ENCODE measurements at regions not wholly inside any gene's neighbourhood (a gene's known extent, or its start where the extent isn't known, plus 50 kb on each side); places are given as distances from the start of the nearest gene placed in this dataset.

GRCh38 chr15:61750271-61751084 lies 309.8 kb downstream of the VPS13C start:
- no peak overlapping the region for H3K4me3 ChIP-seq (ENCODE audit: low read depth, low read length)
- H3K27me3 ChIP-seq (ENCODE audit: control insufficient read depth, insufficient read depth, low read length): peaks cover 10% of the 10 kb centered on the region
- DNase-seq (ENCODE audit: low read depth): no peak
- H3K36me3 ChIP-seq (ENCODE audit: control insufficient read depth, insufficient read depth, low read length): no peaks in the 10 kb centered on the region
- no peak for TF ChIP-seq CTCF (IDR thresholded peaks at IDR 0.05; ENCODE audit: insufficient read depth, low read length, poor library complexity, severe bottlenecking)

GRCh38 chr15:61749169-61749568 lies 311.1 kb downstream of the VPS13C start:
- H3K4me3 ChIP-seq (ENCODE audit: low read depth, low read length): no peak overlapping the region
- DNase-seq (ENCODE audit: low read depth): no peak
- TF ChIP-seq CTCF (IDR thresholded peaks at IDR 0.05; ENCODE audit: insufficient read depth, low read length, poor library complexity, severe bottlenecking): no peak
- H3K27me3 ChIP-seq (ENCODE audit: control insufficient read depth, insufficient read depth, low read length): peaks cover 10% of the 10 kb centered on the region
- no peaks in the 10 kb centered on the region for H3K36me3 ChIP-seq (ENCODE audit: control insufficient read depth, insufficient read depth, low read length)

DNA sequence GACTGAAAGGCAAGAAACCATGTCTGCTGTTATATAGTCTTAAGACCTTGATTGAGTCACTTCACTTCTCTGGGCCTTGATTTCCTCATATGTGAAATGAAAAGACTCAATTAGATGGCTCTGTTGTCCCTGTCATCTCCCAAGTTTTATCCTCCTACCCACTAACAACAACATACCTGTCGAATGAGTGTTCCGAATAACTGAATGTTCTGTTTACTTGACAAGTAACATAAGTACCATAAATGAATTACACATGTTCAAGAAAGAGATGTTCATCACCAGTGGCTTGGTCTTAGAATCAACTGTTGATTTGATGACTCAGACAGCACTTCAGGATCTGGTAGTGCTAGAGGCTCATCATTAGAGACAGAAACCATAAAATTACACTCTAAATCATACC lies 311.7 kb downstream of the VPS13C start:
- no peak for TF ChIP-seq CTCF (IDR thresholded peaks at IDR 0.05; ENCODE audit: insufficient read depth, low read length, poor library complexity, severe bottlenecking)
- Histone ChIP-seq H3K27me3 (ENCODE audit: control insufficient read depth, insufficient read depth, low read length) (peaks cover 10% of the 10 kb centered on the region), H3K36me3 (ENCODE audit: control insufficient read depth, insufficient read depth, low read length) (no peaks in the 10 kb centered on the region), H3K4me3 (ENCODE audit: low read depth, low read length) (no peak overlapping the region)
- DNase-seq (ENCODE audit: low read depth): no peak

GRCh38 chr15:61746589-61746988 lies 313.7 kb downstream of the VPS13C start:
- DNase-seq (ENCODE audit: low read depth): no peak
- Histone ChIP-seq H3K36me3 (ENCODE audit: control insufficient read depth, insufficient read depth, low read length) (no peaks in the 10 kb centered on the region), H3K4me3 (ENCODE audit: low read depth, low read length) (no peak overlapping the region), H3K27me3 (ENCODE audit: control insufficient read depth, insufficient read depth, low read length) (peaks cover 10% of the 10 kb centered on the region)
- no peak for TF ChIP-seq CTCF (IDR thresholded peaks at IDR 0.05; ENCODE audit: insufficient read depth, low read length, poor library complexity, severe bottlenecking)

GRCh38 chr15:61743345-61743909 lies 316.8 kb downstream of the VPS13C start:
- H3K36me3 ChIP-seq (ENCODE audit: control insufficient read depth, insufficient read depth, low read length): no peaks in the 10 kb centered on the region
- no peak overlapping the region for H3K4me3 ChIP-seq (ENCODE audit: low read depth, low read length)
- no peak for DNase-seq (ENCODE audit: low read depth)
- TF ChIP-seq CTCF (IDR thresholded peaks at IDR 0.05; ENCODE audit: insufficient read depth, low read length, poor library complexity, severe bottlenecking): no peak
- no peaks in the 10 kb centered on the region for H3K27me3 ChIP-seq (ENCODE audit: control insufficient read depth, insufficient read depth, low read length)

Measured in kidney epithelial cell (primary cell).